ENCODE measurements at regions not wholly inside any gene's neighbourhood (a gene's known extent, or its start where the extent isn't known, plus 50 kb on each side); places are given as distances from the start of the nearest gene placed in this dataset.
A peak's percentile ranks its signal among the peaks of the same experiment; 100 is the strongest.
"Not testable (repeated sequence)": the region's sequence is repeated elsewhere in the genome, so short reads cannot be mapped to it uniquely, and the experiment has no call there.

DNA sequence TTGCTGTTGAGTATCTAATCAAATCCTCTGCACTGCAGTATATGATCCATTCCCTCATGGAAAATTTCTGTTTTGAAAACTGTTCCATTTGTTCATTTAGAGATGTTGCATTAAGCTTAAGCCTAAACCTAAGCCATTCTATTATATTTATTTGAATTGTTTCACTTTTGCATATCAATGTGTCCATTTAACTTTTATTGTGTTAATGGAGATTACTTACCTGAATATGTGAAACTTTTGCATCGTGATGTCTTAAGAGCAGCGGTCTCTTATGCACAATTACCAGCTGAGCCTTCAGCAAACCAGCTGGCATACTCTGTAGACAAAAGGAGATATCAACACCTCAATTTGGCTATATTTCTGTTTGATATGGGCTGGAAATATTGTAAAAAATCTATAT lies 922.5 kb upstream of the FBXO33 start:
- no peak overlapping the region for H3K27ac ChIP-seq (ENCODE audit: low read length)
- H3K9ac ChIP-seq (ENCODE audit: low read length): no peak overlapping the region
- no peaks in the 10 kb centered on the region for H3F3A ChIP-seq (ENCODE audit: insufficient read depth, low read length, poor library complexity, severe bottlenecking)
- no peaks in the 10 kb centered on the region for H3K79me2 ChIP-seq (replicated peaks; ENCODE audit: insufficient read depth, low read length)
- H3K9me3 ChIP-seq (ENCODE audit: low read length): no peaks in the 10 kb centered on the region
- no peaks in the 10 kb centered on the region for H3K36me3 ChIP-seq (ENCODE audit: insufficient read depth, low read length)
- no peak overlapping the region for H2AFZ ChIP-seq (ENCODE audit: low read depth, low read length)
- TF ChIP-seq SMC3 (conservative IDR thresholded peaks at IDR 0.05; ENCODE audit: poor library complexity): no peak
- TF ChIP-seq, protein P1, sequence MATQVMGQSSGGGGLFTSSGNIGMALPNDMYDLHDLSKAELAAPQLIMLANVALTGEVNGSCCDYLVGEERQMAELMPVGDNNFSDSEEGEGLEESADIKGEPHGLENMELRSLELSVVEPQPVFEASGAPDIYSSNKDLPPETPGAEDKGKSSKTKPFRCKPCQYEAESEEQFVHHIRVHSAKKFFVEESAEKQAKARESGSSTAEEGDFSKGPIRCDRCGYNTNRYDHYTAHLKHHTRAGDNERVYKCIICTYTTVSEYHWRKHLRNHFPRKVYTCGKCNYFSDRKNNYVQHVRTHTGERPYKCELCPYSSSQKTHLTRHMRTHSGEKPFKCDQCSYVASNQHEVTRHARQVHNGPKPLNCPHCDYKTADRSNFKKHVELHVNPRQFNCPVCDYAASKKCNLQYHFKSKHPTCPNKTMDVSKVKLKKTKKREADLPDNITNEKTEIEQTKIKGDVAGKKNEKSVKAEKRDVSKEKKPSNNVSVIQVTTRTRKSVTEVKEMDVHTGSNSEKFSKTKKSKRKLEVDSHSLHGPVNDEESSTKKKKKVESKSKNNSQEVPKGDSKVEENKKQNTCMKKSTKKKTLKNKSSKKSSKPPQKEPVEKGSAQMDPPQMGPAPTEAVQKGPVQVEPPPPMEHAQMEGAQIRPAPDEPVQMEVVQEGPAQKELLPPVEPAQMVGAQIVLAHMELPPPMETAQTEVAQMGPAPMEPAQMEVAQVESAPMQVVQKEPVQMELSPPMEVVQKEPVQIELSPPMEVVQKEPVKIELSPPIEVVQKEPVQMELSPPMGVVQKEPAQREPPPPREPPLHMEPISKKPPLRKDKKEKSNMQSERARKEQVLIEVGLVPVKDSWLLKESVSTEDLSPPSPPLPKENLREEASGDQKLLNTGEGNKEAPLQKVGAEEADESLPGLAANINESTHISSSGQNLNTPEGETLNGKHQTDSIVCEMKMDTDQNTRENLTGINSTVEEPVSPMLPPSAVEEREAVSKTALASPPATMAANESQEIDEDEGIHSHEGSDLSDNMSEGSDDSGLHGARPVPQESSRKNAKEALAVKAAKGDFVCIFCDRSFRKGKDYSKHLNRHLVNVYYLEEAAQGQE (IDR thresholded peaks at IDR 0.05; ENCODE audit: borderline replicate concordance): no peak
- TF ChIP-seq CTCF (IDR thresholded peaks at IDR 0.05; ENCODE audit: poor library complexity, severe bottlenecking): no peak
- no peak for TF ChIP-seq EP300 (conservative IDR thresholded peaks at IDR 0.05; ENCODE audit: poor library complexity, severe bottlenecking)
- TF ChIP-seq POLR2AphosphoS5 (IDR thresholded peaks at IDR 0.05): no peak
- no peak for TF ChIP-seq MXI1 (conservative IDR thresholded peaks at IDR 0.05; ENCODE audit: poor library complexity, severe bottlenecking)
- TF ChIP-seq TAF1 (IDR thresholded peaks at IDR 0.05; ENCODE audit: low read depth): no peak
- no peaks in the 10 kb centered on the region for H4K20me1 ChIP-seq (ENCODE audit: insufficient read depth)
- no peak overlapping the region for H3K4me3 ChIP-seq (ENCODE audit: low read length)
- no peak overlapping the region for H3K4me2 ChIP-seq (ENCODE audit: low read length)
- no peaks in the 10 kb centered on the region for H3K27me3 ChIP-seq (ENCODE audit: insufficient read depth, low read depth, low read length)
- no peaks in the 10 kb centered on the region for H3K9me2 ChIP-seq (ENCODE audit: insufficient read depth, low read length)

DNA sequence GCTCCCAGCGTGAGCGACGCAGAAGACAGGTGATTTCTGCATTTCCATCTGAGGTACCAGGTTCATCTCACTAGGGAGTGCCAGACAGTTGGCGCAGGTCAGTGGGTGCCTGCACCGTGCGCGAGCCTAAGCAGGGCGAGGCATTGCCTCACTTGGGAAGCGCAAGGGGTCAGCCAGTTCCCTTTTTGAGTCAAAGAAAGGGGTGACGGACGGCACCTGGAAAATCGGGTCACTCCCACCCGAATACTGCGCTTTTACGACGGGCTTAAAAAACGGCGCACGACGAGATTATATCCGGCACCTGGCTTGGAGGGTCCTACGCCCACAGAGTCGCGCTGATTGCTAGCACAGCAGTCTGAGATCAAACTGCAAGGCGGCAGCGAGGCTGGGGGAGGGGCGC lies 915.9 kb upstream of the FBXO33 start:
- H3F3A ChIP-seq (ENCODE audit: insufficient read depth, low read length, poor library complexity, severe bottlenecking); H3K9ac ChIP-seq (ENCODE audit: low read length); H4K20me1 ChIP-seq (ENCODE audit: insufficient read depth); H3K79me2 ChIP-seq (replicated peaks; ENCODE audit: insufficient read depth, low read length); H3K4me2 ChIP-seq (ENCODE audit: low read length); H3K9me3 ChIP-seq (ENCODE audit: low read length); H2AFZ ChIP-seq (ENCODE audit: low read depth, low read length); H3K36me3 ChIP-seq (ENCODE audit: insufficient read depth, low read length); H3K27ac ChIP-seq (ENCODE audit: low read length); H3K9me2 ChIP-seq (ENCODE audit: insufficient read depth, low read length); H3K27me3 ChIP-seq (ENCODE audit: insufficient read depth, low read depth, low read length): not testable (repeated sequence)
- peak overlapping the region; percentile 49 for H3K4me3 ChIP-seq (ENCODE audit: low read length)

DNA sequence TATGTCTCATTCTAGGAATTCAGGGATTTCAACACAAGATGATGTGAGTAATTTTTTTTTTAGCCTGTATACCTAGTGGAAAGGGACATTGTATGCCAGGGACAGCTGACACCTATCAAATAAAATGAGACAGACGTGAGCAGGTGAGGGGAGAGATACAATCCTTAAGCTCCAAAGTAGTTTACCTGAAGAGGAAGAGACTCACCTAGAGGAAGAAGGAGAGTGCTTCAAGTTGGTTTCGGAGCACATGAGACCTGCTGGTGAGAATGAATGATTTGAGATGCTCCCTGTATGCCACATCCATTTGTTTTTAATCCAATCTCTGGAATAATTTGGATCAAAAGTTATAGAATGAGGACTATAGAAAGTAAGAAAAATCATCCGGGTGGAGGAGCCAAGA lies 915.4 kb upstream of the FBXO33 start:
- Histone ChIP-seq H3K9me3 (ENCODE audit: low read length) (no peaks in the 10 kb centered on the region), H3K36me3 (ENCODE audit: insufficient read depth, low read length) (no peaks in the 10 kb centered on the region), H3K27me3 (ENCODE audit: insufficient read depth, low read depth, low read length) (no peaks in the 10 kb centered on the region), H3K79me2 (replicated peaks; ENCODE audit: insufficient read depth, low read length) (no peaks in the 10 kb centered on the region), H2AFZ (ENCODE audit: low read depth, low read length) (no peak overlapping the region), H3K27ac (ENCODE audit: low read length) (peak overlapping the region; percentile 64), H3F3A (ENCODE audit: insufficient read depth, low read length, poor library complexity, severe bottlenecking) (no peaks in the 10 kb centered on the region), H4K20me1 (ENCODE audit: insufficient read depth) (no peaks in the 10 kb centered on the region), H3K9me2 (ENCODE audit: insufficient read depth, low read length) (no peaks in the 10 kb centered on the region), H3K9ac (ENCODE audit: low read length) (peak overlapping the region; percentile 6), H3K4me2 (ENCODE audit: low read length) (peak overlapping the region; percentile 9), H3K4me3 (ENCODE audit: low read length) (peak overlapping the region; percentile 49)
- TF ChIP-seq CTCF (IDR thresholded peaks at IDR 0.05; ENCODE audit: poor library complexity, severe bottlenecking) (no peak), MXI1 (conservative IDR thresholded peaks at IDR 0.05; ENCODE audit: poor library complexity, severe bottlenecking) (no peak), EP300 (conservative IDR thresholded peaks at IDR 0.05; ENCODE audit: poor library complexity, severe bottlenecking) (no peak), SMC3 (conservative IDR thresholded peaks at IDR 0.05; ENCODE audit: poor library complexity) (no peak), EZH2 (IDR thresholded peaks at IDR 0.05; ENCODE audit: borderline replicate concordance, insufficient read depth, low read length, poor library complexity, severe bottlenecking) (no peak), TAF1 (IDR thresholded peaks at IDR 0.05; ENCODE audit: low read depth) (no peak), POLR2AphosphoS5 (IDR thresholded peaks at IDR 0.05) (no peak), RAD21 (conservative IDR thresholded peaks at IDR 0.05) (no peak)
- TF ChIP-seq, protein P1 (IDR thresholded peaks at IDR 0.05; ENCODE audit: borderline replicate concordance): no peak

All from neural cell (in vitro differentiated cells).